ENCODE measurements at regions not wholly inside any gene's neighbourhood (a gene's known extent, or its start where the extent isn't known, plus 50 kb on each side); places are given as distances from the start of the nearest gene placed in this dataset.

DNA sequence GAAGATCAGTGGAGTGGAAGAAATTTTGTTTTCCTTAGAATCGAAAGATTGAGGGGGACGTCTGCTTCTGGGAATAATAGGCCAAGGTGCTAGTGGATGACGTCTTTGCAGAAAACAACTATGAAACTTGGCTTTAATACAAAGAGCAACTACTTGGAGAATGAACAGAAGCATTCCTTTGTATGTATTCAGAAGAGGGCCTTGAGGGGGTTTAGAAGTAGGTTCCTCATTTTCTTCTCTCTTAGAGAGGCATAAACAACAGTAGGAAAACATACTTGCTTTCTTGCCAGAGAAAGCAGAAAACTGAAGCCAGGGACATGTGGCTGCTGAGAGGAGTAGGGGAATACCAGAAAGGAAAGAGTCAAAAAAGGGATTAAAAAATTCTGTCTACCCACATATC, 167.8 kb downstream of the ZNF330 start:
- TF ChIP-seq, protein P1, sequence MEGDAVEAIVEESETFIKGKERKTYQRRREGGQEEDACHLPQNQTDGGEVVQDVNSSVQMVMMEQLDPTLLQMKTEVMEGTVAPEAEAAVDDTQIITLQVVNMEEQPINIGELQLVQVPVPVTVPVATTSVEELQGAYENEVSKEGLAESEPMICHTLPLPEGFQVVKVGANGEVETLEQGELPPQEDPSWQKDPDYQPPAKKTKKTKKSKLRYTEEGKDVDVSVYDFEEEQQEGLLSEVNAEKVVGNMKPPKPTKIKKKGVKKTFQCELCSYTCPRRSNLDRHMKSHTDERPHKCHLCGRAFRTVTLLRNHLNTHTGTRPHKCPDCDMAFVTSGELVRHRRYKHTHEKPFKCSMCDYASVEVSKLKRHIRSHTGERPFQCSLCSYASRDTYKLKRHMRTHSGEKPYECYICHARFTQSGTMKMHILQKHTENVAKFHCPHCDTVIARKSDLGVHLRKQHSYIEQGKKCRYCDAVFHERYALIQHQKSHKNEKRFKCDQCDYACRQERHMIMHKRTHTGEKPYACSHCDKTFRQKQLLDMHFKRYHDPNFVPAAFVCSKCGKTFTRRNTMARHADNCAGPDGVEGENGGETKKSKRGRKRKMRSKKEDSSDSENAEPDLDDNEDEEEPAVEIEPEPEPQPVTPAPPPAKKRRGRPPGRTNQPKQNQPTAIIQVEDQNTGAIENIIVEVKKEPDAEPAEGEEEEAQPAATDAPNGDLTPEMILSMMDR (IDR thresholded peaks at IDR 0.05 in 8 of 11, conservative IDR thresholded peaks at IDR 0.05 in 3 of 11), result no peak
- no peak for TF ChIP-seq POLR2A (IDR thresholded peaks at IDR 0.05)
